ENCODE measurements at regions not wholly inside any gene's neighbourhood (a gene's known extent, or its start where the extent isn't known, plus 50 kb on each side); places are given as distances from the start of the nearest gene placed in this dataset.

DNA sequence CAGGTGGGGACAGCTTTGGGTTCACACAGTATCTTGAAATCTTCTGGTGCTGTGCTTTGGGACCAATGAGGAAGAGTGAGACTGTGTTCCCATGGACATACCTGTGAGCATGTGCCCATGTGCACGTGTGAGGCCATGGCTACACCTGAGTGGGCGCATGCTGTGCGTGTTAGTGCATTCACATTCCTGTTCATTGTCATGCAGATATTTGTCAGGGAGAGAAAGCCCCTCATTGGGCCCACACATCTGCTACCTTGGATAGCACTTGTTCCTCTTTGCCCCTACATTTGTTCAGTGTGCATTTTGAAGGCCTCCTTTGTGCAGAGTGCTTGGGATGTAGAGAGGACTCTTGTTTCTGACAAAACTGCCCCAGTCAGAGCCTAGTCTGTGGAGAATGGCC, 154.3 kb upstream of the E2F8 start:
- intact Hi-C loops (cut with DNase I): no loop called here
- no peak for DNase-seq (ENCODE audit: low spot score)

DNA sequence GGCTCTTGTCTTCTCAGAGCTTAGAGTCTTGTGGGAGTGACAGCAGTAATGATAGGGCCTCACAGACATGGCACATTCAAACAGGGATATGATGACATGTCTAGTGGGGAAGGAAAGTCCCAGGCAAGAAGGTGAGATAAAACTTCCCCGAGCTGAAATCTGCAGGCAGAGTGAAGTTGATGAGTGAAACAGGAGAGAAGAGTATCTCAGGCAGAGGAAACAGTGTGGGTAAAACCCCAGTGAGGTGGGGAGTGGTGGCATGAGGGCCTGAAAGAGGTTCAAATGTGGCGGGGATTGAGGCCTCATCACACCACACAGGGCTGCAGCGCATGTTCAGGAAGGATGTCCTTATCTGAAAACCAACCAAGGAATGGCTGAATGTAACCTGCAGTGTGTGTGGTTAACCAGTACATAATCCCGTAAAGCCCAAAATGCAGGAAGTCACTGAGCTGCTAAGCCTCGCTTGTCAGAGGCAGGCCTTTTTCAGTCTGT, 153.8 kb upstream of the E2F8 start:
- DNase-seq (ENCODE audit: low spot score): no peak
- intact Hi-C loops (cut with DNase I): no loop called here

DNA sequence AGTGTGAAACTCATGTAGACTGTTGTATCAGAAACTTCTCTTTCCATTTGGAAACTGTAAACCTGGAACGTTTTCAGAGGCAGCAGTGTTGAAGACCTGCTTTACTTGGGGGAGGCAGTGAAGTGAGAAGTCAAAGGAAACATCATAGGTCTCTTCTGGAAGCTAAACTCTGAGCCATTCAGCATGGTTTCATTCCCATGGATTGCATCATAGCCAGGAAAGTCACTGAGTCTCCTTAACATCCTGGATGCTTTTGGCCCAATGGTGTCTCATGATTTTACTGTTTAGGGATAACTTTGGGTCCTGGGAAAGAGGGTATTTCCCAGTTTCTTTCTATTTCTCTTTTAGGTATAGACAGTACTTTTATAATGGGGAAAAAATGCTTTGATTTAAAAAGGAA, 153.2 kb upstream of the E2F8 start:
- intact Hi-C loops (cut with DNase I): no loop called here
- DNase-seq (ENCODE audit: low spot score): no peak

DNA sequence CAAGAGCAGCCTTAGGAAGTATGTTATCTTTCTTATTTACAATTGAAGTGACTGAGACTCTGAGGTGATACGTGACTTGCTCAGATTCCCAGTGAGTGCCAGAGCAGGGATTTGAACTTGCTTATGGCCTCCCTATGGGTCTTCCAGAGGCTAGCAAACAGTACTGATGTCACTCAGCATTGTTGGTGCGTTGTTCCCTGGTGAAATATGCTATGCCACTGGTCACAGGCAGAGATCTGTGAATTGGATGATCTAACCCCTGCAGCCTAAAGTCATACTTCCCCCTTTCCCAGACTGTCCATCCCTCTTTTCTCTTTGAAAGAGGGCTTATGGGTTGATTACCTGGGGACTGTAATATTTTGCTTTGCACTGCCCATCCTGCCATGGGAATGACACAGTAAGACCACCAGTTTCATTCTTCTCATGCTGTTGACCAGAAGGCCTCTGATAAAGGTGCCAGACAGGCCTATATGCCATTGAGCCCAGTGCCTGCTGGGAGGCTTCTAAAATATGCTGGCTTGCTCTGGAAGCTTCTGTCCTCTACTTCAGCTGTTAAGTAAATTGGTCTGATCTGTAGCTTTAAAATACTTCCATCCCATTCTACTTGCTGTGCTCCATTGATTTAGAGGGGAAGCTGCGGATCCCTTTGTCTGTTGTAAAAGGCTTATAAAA, 152.2 kb upstream of the E2F8 start:
- no peak for DNase-seq (ENCODE audit: low spot score)
- intact Hi-C loops (cut with DNase I): no loop called here

DNA sequence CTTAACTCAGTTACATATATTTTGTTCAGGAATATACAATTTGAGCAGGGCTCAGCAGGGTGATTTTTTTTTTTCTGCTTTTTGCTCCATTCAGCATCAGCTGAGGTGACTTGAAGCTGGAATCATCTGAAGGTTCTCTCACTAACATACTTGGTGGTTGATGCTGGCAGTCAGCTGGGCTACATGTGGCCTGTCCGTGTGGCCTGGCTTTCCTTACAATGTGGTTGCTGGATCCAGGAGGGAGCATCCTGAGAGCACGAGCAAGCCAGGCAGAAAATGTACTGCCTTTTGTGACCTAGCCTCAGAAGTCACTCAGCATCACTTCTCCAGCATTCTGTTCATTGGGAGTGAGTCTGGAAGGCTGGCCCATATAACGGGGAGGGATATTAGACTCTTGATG, 151.6 kb upstream of the E2F8 start:
- DNase-seq (ENCODE audit: low spot score): no peak
- intact Hi-C loops (cut with DNase I): no loop called here

DNA sequence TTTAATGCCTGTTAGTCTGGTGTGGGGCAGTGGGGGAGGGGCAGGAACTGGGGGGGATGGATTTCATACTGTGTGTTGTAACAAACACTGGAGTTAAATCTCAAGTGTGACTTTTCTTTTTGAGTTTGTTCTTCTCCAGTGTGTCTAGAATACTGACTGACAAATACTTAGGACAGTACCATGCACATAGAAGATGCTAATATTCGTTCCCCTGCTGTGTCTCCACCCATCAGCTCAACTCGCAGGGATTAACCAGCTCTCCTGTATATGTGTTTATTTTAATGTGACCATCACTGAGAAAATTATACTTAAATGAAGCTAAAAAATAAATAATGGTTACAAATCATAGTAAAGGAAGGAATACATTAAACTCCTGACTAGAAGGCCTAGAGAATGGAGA, 150.9 kb upstream of the E2F8 start:
- DNase-seq (ENCODE audit: low spot score): no peak
- intact Hi-C loops (cut with DNase I): no loop called here

DNA sequence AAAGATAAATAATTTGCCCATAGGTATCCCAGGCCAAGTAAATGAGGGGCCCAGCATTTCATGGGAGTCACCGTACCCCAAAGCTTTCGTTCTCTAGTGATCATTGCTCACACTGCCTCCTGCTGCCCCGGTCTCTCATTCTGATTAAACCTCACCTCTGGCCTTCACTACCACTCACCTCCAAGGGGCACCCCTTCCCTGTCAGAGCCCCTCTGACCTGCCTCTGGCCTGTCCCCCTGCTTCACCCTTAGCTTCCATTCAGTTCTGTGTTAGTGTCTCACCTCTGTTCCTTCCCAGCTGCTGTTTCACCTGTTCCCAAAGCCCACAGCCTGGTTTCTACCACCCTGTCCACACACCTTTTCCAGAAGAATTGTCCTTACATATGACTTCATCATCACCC, 150.3 kb upstream of the E2F8 start:
- intact Hi-C loops (cut with DNase I): no loop called here
- no peak for DNase-seq (ENCODE audit: low spot score)

DNA sequence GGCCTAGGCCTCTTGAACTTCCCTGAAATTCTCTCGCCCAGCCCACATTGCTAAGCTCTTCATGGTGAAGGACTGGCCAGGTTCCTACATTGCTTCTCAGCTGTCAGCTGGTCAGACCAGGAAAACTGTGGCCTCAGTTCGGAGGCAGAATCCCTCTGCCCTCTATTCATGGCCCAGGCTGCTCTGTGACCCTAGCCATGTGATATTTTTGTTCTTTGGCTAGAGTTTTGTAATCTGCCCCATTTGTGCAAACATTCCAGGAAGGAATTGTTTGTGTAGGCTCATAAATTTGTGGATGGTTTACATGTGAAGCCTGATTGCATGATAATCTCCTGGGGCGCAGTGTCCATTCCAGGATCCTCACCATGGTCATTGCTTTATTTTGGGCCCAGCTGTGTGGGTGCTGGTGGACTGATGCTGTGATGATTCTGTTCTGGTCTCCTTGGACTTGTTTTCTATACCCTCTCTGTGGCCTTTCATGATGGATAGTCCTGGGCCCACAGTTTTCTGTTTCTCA, 149.1 kb upstream of the E2F8 start:
- intact Hi-C loops (cut with DNase I): no loop called here
- no peak for DNase-seq (ENCODE audit: low spot score)

DNA sequence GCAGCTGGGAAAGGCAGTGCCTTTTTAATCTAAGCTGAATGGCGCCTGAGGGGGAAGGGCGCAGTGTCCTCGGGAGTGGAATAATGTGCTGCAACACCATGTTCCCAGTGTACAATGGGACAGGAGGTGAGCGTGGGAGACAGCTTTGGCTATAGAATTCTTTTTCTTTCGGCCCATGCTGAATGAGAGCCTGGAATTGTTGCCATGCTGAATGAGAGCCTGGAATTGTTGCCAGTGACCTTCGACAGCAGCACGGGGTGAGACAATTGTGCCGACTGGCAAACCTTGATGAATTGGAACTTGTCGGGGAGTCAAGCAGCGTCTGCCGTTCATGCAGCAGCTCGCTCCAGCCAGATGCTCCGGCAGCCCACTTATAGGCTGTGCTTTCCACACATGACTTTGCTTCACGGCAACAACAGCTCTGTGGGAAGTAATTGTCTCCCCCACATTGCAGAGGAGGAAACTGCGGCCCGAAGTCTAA, 141.4 kb upstream of the E2F8 start:
- intact Hi-C loops (cut with DNase I): no loop called here
- DNase-seq (ENCODE audit: low spot score): no peak

DNA sequence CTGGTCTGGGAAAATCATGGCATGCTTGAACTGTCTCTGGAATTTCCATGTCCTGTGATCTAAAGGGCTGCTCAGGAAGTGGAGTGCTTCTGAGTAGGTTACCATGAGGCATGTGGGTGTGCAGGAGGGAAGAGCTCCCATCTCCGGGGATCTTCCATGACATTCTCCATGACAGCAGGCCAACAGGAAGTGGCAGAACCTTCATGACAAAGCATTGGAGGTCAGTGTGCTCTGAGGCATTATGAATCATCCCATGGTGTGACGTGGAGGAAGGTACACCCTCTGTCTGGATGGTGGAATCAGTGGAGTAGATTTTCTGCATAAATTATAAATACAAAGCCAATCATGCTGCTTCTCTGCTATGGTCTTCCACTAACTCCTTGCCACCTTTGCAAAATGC, 139.6 kb upstream of the E2F8 start:
- DNase-seq (ENCODE audit: low spot score): no peak
- intact Hi-C loops (cut with DNase I): no loop called here

DNA sequence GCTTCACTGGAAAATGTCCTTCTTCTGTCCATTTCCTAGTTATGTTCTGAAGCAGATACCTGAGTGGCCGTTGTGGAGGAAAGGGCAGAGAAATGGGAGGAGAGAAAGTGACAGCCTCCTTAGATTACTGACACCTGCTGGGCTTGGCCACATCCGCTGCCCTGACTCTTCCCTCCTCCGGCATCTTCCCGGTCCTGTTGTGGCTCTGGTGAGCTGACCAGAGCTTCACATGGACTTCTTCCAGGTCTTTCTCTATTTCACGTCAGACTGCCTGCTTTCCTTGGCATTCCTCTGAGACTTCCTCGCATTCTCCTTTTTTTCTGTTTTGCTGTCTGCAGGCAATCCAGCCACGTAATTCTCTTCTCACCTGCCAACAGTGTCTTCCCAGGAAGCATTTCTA, 138.7 kb upstream of the E2F8 start:
- intact Hi-C loops (cut with DNase I): no loop called here
- no peak for DNase-seq (ENCODE audit: low spot score)

DNA sequence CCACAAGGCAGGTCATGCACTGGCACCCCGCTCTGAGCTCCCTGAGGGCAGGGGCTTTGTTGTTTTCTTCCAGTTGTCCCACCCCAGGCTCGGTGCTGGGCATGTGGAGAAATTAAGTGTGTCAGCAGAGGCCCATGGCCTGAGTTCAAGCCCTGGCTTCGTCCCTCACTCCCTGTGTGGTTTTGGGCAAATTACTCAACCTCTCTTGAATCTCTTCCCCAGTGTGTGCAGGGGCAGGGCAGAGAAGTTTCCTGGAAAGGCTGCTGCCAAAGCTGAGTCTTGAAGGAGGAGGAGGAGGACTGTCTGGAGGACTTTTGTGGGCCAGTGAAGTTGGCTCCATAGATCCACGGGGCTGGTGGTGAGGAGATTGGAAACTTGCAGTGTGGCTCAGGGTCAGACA, 138.1 kb upstream of the E2F8 start:
- intact Hi-C loops (cut with DNase I): no loop called here
- no peak for DNase-seq (ENCODE audit: low spot score)

DNA sequence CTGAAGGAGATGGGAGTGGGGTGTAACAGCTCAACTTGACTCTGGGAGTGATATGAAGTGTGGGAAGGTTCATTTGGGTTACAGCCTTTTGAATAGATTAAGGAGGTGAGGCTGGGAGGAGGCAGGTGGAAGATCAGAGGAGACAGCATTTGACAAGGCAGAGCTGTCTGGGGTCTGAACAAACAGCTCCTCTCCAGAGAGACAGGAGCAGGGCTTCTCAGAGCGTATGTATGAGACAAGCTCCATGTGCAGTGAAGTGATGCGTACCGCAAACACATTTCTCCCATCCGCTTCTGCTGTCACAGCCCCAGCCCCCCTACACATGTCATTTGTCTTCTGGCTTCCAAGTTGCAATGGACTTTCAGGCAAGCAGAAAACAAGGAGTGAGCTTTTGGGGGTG, 137.1 kb upstream of the E2F8 start:
- no peak for DNase-seq (ENCODE audit: low spot score)
- intact Hi-C loops (cut with DNase I): no loop called here

DNA sequence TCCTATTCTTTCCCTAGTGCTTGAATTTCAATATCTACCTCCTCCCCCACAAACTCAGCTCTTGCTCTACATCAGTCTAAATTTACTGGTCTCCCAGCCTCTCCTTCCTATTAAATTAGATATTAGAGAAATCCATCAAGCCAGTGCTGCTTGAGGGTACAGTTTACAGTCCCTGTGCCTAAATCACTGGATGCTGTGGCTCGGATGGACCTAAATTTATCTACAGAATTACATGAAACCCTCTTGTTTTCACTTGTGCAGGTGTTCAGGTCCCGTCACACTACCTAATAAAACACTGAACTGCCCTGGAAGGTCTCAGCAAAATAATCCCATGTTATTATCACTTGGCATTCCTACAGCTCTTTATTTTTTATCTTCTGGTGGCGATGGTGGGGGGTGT, 134.7 kb upstream of the E2F8 start:
- intact Hi-C loops (cut with DNase I): no loop called here
- no peak for DNase-seq (ENCODE audit: low spot score)

DNA sequence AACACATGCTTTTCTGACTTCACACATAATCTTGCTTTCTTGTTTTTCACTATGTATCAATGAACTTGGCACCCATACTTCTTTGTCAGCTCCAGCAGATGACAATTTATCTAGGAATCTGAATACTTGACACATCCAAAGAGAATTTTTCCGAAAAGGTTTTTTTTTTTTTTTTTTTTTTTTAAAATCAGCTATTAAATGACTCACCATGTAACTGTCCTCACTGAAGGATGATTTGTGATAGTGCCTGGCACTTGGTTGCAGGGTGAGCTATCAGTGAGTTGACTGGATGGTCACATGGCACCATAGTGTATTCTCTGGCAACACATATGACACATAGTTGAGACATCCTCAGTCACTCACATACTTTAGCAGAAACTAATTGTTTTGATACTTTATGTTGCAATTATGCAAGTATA, 133.4 kb upstream of the E2F8 start:
- intact Hi-C loops (cut with DNase I): no loop called here
- DNase-seq (ENCODE audit: low spot score): no peak

DNA sequence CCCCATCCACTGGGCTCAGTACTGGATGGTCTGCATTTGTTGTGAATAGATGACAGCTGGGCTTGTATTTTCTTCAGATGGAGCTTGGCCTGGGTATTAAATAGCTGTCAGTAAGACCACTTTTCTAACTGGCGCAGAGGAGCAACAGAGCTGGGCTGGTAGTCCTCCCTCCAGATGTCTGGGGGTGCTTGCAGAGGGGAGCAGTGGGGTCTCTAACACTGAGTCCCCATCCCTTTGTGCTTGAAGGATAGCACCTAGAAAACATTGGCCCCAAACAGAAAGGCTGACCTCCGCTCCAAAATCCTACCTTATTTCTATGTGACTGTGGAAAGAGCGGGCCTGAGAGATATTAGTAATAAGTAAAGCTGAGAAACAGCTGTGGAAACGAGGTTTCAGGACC, 131.6 kb upstream of the E2F8 start:
- intact Hi-C loops (cut with DNase I): no loop called here
- no peak for DNase-seq (ENCODE audit: low spot score)

DNA sequence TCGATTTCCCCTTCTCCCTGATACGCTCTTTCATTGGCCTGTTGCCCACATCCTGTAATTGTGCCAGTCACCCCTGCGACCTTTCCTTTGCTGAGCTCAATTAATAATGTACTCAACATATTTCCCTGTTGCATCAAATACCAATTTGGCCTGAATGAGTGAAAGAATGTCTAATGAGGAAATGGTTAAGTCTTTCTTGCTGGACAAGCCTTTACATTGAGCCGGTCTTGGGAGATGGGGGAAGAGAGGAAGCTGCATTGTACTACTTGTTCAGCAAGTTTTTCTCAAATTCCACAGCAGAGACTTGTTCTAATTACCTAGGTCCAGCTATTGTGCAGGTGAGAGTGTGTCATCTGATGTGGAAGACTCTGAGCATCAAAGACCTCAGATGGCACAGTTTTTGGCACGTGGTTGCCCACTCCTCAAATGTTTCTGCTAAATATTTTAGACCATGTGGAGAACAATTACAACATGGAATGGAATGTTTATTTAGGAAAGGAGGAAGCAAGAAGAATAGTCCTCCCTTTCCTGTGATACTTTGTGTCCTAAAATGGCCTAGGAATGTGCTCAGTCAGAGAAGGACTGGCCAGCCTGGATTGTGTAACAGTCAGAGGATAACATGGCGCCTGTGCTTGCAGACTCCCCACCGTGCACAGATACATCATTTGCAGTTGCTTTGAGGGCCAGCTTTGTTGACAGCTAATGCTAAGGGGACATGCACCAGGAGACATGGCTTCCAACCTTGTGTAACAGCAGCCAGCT, 129.5 kb upstream of the E2F8 start:
- DNase-seq (ENCODE audit: low spot score): no peak
- intact Hi-C loops (cut with DNase I): no loop called here

DNA sequence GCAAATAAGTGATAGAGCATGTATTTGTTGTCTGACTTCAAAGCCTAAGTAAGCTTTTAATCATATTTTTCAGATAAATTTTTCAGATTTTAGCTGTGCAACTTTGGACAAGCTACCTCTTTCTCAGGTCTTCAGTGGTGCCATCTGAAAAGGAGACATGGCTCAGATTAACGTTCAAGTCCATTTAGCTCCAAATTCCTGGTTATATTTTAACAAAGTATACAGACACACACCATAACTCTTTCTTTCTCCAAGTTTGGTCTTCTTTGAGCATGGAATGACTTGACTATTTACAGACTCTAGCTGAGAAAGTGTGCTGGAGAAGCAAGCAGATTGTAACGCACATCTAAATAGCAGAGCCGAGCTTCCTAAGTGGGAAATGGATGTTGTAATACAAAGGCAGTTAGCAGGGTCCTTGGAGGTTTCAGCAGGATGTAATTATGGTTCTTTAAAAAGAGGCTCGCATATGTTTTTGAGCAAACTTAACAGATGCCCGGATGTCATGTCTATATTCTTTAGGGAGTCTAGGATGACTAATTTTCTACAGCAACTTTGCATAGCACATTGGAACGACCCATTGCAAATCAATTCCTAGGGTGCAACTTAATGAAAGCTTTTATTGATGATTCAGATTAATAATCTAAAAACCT, 128.1 kb upstream of the E2F8 start:
- DNase-seq (ENCODE audit: low spot score): no peak
- intact Hi-C loops (cut with DNase I): no loop called here

DNA sequence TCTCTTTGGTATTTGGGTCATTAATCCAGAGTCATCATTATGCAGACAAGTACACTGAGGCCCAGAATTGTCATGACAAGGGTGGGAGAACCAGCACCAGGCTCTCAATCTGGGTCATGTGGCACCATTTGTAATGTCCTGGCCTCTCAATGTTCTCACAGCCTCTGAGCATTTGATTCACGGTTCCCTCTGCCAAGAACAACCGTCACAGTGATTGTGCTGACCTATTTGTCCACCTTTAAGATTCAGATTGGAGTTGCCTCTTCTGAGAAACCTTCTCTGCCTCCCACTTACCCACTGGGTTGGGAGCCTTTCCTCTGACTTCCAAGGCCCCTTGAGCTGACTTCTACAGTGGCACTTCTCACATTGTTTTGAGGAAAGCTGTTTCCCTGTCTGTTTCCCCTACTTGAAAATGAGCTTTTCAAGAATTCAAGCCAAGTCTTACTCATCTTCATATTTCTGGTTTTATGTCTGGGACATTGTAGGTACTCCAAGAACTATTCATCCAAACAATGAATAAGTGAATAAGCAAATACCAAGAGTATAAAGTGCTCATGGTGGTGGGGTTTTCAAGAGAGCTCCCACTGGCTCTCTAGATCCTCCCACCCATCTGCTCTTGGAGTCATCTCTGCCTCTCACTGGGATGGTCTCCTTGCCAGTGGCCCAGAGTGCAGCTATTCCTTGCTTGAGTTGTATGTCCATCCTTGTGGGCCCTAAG, 126.4 kb upstream of the E2F8 start:
- intact Hi-C loops (cut with DNase I): no loop called here
- DNase-seq (ENCODE audit: low spot score): no peak

All from cardiac septum (tissue), 1 donor.